Endothelial cell of umbilical vein (primary cell): ENCODE measurements at regions not wholly inside any gene's neighbourhood (a gene's known extent, or its start where the extent isn't known, plus 50 kb on each side); places are given as distances from the start of the nearest gene placed in this dataset.

ENCODE experiments used
- CTCF ChIP-seq, 2 donors: IDR thresholded peaks; 1 replicate in 1 of 2; 2 replicates in 1 of 2; pipeline ENCODE4 v1.5.1; 2011; ENCODE audit warnings: low read length in 2 of 2, mild to moderate bottlenecking in 2 of 2, moderate library complexity in 2 of 2, control low read depth in 1 of 2, inconsistent platforms in 1 of 2, low read depth in 1 of 2; ENCODE audit not compliant: insufficient read depth in 1 of 2; ENCODE audit errors: extremely low read depth in 1 of 2
- EZH2 ChIP-seq: IDR thresholded peaks from 2 replicates; pipeline ENCODE4 v1.6.1; 2012; ENCODE audit warnings: borderline replicate concordance, low read depth, mild to moderate bottlenecking, moderate library complexity, low read length, inconsistent platforms; ENCODE audit not compliant: severe bottlenecking
- GATA2 ChIP-seq: IDR thresholded peaks from 2 replicates; pipeline ENCODE4 v1.7.0; 2011; ENCODE audit warnings: low read depth, mild to moderate bottlenecking, moderate library complexity, mixed read lengths, low read length; ENCODE audit not compliant: insufficient read length, insufficient read depth
- JUN ChIP-seq: IDR thresholded peaks from 2 replicates; pipeline ENCODE4 v1.6.1; 2011; ENCODE audit warnings: borderline replicate concordance, low read depth; ENCODE audit not compliant: insufficient read length, insufficient read depth
- MAX ChIP-seq: IDR thresholded peaks from 2 replicates; pipeline ENCODE4 v1.6.1; 2011; ENCODE audit not compliant: insufficient read depth, insufficient read length
- POLR2A ChIP-seq: IDR thresholded peaks from 2 replicates; pipeline ENCODE4 v1.6.1; 2012; ENCODE audit warnings: low read depth, mild to moderate bottlenecking, control low read depth, low read length

GRCh38 chr4:101556842-101557241, 209.5 kb upstream of the PPP3CA start:
- TF ChIP-seq GATA2 (no peak), CTCF (IDR thresholded peaks at IDR 0.05; ENCODE audit: extremely low read depth in 1 of 2, insufficient read depth in 1 of 2, low read depth in 1 of 2, low read length in 2 of 2) (no peak), MAX (no peak), POLR2A (no peak), JUN (no peak), EZH2 (no peak)
